Stimulated activated CD4-positive, alpha-beta T cell treated with anti-CD3 and anti-CD28 coated beads, Interleukin-1b, Interleukin-23, amount 100 ng/mL, for 48 hours (primary cell): ENCODE measurements at regions not wholly inside any gene's neighbourhood (a gene's known extent, or its start where the extent isn't known, plus 50 kb on each side); places are given as distances from the start of the nearest gene placed in this dataset.

Experiments used
- DNase-seq: peaks from one replicate; pipeline ENCODE4 v3.0.0-alpha.2; 2020

DNA sequence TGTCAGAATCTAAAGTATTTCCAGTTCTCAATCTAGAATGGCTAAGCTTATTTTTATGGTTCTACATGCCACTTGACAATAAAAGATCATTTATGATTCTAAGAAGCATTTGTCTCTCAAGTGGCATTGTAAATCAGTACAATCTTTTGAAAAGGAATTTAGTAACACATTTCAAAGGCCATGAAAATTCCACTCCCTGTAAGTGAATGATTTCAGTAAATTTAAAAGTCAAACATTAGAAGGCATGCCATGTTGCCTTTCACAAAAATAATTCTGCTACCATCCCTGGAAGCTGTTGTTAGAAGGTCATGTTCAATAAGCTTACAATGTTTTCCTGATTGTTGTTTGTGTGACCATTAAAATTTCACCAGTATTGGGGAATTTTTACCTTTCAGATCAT is 142.9 kb downstream of the RPIA start:
- no peak for DNase-seq

DNA sequence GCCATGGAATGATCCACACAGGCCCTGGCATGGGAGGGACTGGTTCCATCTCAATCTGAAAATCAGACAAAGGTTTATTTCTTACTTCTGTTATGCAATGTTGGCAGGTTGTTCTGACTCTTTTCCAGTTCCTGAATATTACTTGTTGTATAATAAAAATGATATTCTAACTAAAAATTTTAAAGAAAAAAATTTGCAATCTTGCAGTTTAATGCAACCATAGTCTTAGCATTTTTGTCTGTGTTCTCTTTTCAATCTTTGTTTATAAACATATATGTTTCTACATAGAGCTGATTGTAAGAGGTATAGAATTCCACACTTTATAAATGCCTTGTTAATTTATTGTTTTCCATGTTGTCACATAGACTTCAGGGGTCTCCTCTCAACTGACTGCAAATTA is 143.4 kb downstream of the RPIA start:
- DNase-seq = no peak

DNA sequence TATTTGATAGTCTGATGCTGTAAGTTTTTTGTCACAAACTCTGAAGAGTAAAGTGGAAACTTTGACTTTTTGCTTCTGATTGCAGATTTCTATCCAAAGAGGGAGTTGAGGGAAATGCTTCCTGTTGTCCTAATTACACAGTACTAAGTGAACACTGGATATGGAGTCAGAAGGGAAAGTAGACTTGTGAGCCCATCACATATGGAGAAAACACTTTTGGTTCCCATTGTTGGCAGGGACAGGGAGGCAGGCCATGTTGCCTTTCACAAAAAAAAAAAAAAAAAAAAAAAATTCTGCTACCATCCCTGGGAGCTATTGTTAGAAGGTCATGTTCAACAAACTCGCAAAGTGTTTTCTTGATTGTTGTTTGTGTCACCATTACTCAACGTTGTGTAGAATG is 144.3 kb downstream of the RPIA start:
- DNase-seq = no peak

DNA sequence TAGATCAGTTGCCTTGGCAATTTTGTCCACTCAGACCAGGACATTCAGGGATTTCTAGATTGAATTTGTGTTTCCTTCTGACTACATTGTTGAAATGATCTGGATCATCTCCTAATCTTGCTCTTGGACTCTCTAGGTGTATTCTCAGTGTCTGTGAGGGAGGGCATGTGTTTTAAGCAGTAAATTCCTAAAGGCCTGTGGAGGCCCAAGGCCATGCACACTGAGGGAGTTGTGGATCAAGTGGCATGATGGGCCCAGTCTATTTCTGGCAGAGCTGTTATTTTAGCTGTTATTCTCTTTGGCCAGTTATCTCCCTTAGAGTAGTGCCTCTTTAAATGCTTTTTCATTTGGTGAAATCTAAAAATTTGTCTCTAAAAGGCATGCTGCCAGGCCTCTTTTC is 144.9 kb downstream of the RPIA start:
- DNase-seq = no peak

- no peak for DNase-seq
Observed at GRCh38 chr2:88837511-88838160, 146.2 kb downstream of the RPIA start.

- no peak for DNase-seq
Observed at GRCh38 chr2:88838165-88838635, 146.7 kb downstream of the RPIA start.

GRCh38 chr2:88841224-88841929 is 149.9 kb downstream of the RPIA start:
- no peak for DNase-seq

GRCh38 chr2:88842656-88843460 is 151.4 kb downstream of the RPIA start:
- DNase-seq = no peak

DNA sequence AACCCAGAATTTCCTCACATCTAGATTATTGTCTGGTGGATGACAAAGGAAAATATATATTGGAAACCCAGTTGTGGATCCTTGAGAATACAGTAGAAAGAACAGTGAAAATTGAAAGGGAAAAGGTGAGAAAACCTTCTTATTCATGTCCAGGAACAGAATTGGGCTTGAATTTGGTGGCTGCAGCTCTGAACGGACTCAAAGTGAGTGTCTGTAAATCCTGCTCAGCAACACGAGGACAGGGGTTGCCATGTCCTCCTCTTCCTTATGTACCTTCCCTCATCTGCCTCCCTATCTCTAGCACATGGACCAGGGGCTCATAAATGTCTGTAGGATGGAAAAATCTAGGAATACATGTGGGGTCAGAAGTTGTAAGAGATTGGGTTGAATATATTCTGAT is 152.2 kb downstream of the RPIA start:
- no peak for DNase-seq

- no peak for DNase-seq
Observed at GRCh38 chr2:88844960-88845359, 153.5 kb downstream of the RPIA start.

DNA sequence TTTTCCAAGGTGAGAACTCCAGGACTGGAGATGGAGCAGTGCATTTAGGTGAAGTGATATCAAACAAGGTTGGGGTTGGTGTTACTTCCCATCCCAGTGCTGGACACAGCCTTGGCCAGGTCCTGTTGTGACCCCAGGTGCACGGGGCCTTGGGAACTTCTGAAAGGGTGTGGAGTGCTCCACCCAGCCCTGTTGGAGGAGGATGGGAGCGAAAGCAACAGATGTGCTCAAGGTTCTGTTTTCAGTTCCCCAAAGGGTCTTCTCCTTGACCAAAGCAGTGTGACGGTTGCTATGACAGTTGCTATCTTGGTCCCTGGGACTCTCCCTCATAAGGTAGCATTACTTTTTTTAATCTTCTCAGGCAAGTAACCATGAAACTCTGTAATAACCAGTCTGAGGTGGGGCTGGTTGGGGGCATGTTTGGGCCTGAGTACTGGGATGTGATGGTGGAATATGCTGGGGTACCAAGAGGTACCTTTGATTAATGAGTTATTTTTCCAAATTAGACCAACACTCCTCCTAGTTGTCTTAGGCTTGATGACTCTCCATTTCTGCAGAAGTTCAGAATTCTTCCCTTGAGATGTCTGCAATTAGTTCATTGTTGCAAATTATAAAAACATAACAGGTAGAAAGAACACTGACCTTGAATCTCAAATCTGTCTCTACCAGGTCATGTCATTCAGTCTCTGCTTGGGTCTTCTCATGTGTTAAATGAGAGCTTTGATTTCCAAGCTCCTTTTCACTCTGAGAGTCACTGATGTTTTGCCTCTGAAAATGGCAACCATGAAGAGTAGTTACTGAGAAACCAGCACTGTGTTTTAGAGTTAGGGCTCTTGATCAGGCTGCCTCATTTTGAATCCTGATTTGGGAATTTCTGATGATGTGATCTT is 154.5 kb downstream of the RPIA start:
- no peak for DNase-seq

- no peak for DNase-seq
Observed at GRCh38 chr2:88852753-88853402, 161.4 kb downstream of the RPIA start.

DNA sequence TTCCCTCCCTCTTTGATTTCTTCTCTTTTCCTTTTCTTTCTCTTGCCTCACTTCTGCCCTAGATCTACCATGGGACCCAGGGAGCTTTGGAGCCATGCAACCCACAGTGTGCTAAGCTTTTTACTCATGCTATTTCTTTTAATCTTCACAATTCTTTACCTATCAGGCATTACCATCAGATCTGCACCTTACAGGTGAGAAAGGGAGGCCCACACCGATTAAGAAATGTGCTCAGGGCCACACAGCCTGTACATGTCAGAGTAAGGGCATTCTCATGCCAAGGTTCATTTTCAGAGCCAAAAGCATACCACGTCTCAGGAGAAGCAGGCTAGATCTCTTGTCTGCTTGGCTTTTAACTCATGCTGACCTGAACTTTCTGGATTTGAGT is 161.9 kb downstream of the RPIA start:
- DNase-seq = no peak

DNA sequence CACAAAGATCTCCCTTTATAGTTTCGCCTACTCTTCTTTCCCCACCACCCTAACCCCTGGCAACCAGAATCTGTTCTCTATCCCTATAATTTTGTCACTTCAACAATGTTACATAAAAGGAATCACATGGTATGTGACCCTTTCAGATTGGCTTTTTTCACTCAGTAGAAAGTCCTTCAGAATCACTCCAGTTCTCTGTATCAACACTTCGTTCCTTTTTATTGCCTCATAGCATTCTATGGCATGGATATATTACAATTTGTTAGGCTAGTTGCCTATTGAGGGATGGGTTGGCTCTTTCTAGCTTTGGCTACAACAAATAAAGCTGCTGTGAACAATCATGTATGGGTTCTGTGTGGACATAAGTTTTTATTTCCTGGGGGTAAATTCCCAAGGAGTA is 163.1 kb downstream of the RPIA start:
- no peak for DNase-seq

DNA sequence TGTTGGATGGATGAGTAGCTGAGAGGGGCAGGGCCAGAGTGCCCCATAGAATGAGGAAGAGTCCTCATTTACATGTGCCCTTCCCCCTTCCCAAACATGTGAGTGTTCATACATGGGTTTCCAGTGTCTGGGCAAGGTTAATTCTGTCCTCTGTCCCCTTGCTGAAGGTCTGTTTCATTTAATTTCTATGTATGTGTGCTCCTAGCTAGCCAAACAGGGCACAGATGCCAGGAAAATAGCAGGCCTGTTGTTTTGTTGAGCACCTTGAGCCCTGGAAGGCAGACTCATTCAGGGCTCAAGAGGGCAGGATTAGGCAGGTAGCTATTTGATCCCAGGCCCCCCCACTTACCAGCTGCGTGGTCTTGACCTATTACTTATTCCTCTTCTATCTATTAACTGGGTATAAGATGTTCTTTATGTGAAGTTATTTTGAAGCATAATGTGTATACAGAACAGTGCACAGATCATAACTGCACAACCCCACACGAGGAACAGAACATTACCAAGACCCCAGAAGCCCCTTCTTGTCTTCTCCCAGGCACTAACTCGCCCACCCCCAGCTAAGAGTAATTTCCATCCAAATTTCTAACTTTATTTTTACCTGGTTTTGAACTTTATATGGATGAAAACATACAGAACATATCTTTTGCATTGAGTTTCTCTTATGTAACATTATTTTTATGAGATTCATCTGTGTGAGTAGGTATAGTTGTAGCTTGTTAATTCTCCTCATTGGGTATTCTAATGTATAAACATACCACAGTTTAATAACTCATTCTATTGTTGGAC is 164.3 kb downstream of the RPIA start:
- DNase-seq = no peak

GRCh38 chr2:88856409-88857135 is 165.1 kb downstream of the RPIA start:
- DNase-seq = no peak

DNA sequence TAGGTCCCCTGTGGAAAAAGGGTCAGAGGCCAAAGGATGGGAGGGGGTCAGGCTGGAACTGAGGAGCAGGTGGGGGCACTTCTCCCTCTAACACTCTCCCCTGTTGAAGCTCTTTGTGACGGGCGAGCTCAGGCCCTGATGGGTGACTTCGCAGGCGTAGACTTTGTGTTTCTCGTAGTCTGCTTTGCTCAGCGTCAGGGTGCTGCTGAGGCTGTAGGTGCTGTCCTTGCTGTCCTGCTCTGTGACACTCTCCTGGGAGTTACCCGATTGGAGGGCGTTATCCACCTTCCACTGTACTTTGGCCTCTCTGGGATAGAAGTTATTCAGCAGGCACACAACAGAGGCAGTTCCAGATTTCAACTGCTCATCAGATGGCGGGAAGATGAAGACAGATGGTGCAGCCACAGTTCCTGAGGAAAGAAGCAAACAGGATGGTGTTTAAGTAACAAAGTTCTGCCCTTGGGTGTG is 165.8 kb downstream of the RPIA start:
- DNase-seq = no peak

- DNase-seq = no peak
Observed at GRCh38 chr2:88857951-88858411, 166.5 kb downstream of the RPIA start.

DNA sequence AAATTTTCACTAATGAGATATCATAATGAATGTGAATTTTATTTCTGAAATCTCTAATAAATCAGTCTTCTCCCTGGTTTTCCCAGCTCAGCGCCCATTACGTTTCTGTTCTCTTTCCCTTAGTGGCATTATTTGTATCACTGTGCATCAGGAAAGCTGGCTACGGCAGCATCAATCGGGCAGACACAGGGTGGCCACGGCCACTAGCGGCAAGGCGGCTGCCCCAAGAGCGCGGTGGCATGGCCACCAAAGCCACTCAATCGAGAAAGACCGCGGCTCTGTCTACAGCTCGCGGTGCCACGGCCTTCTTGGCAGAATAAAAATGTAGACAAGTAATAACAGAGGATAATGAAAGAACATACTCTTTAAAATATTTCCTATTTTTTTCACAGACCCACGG is 168.0 kb downstream of the RPIA start:
- DNase-seq = no peak

DNA sequence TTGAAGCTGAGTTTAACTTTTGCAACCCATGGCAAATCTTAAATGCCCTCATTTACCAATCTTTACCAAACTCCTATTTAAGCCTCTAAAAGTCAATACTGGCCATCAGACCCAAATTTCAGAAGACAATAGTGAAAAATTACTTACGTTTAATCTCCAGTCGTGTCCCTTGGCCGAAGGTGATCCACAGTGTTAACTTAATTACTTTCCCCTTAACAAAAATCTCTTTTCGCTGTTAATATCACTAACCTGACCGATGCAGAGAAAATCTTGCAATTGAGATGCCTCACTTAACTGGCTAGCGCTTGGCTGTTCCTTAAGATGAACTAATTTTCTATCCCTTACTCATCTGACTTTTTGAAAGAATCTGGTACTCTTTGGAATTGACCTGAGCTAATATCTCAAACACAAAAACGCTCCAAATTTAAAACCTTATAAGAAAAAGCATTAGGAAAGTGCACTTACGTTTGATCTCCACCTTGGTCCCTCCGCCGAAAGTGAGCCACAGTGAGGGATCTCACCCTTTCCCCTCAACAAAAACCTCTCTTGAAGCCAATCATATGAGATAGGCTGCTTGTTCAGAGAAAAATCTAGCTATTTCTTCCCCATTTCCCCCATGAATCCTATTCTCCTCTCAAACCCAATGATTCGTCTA is 169.1 kb downstream of the RPIA start:
- no peak for DNase-seq
